ENCODE measurements at regions not wholly inside any gene's neighbourhood (a gene's known extent, or its start where the extent isn't known, plus 50 kb on each side); places are given as distances from the start of the nearest gene placed in this dataset.

DNA sequence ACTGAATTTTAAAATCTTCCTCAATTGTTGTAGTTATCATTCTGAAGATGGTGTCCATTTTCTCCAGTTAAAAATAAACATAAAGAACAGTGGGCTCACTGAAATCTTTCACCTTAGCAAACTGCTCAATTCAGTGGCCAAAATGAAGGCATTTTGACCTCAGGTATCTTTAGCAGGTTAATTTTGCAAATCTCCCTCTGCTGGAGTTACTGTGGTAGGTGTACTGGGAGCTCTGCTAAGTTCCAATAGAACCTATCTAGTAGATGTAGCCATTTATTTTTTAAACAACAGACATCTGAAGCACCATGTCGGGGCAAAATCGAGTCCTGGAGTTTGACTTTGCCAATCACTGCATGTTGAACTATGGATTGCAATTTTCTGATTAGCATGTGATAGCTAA is 177.1 kb downstream of the IRS1 start:
- in situ Hi-C loops (cut with HindIII; ENCODE audit: extremely low pct_ligation_motif_present, low pct_unique_long_range_greater_than_20kb) = loop anchor here (10.0 to 25.0 kb wide), 2 partner anchors 172 to 735 kb away; partner anchors contain the start of gene IRS1
- H3K79me2 ChIP-seq (ENCODE audit: insufficient read depth, low read length) = no peaks in the 10 kb centered on the region
- H3K4me3 ChIP-seq (replicated peaks in 1 of 3; ENCODE audit: insufficient read depth in 1 of 3, low read depth in 2 of 3, low read length in 3 of 3) = no peak overlapping the region
- intact Hi-C loops (cut with micrococcal nuclease; ENCODE audit: unreplicated experiment) = loop anchor here (1.0 to 5.0 kb wide), 2 partner anchors 590 to 733 kb away; no protein-coding TSS in a partner anchor
- no peak overlapping the region for H2AFZ ChIP-seq (ENCODE audit: low read length)
- DNase-seq (ENCODE audit: low spot score) (peak; percentile 55), ATAC-seq (peak; percentile 61), FAIRE-seq (no peak)
- no TSS peak for BruUV-seq (replicated peaks)
- no peaks in the 10 kb centered on the region for H3K27me3 ChIP-seq (ENCODE audit: control insufficient read depth in 1 of 2, insufficient read depth in 2 of 2, low read length in 2 of 2)
- no peaks in the 10 kb centered on the region for H3K36me3 ChIP-seq (replicated peaks in 1 of 2; ENCODE audit: control insufficient read depth in 1 of 2, insufficient read depth in 2 of 2, low read length in 2 of 2)
- no peak overlapping the region for H3K27ac ChIP-seq (ENCODE audit: extremely low read length, insufficient read depth, low read length)
- H3K9ac ChIP-seq (ENCODE audit: insufficient read depth, low read depth, low read length) = no peak overlapping the region
- no peak overlapping the region for H3K4me2 ChIP-seq (ENCODE audit: low read depth, low read length)
- ChIA-PET CTCF (ENCODE audit: low intra/inter-chr PET ratio, low total read pairs) (no interaction called here), POLR2A (interaction anchor here (0.6 to 3.2 kb wide), 2 partner anchors 111 to 178 kb away, joined by 3 to 11 read pairs; partner anchors contain the start of gene IRS1)
- H3K4me1 ChIP-seq (ENCODE audit: insufficient read depth, low read length) = peaks cover 54% of the 10 kb centered on the region
- H3K9me3 ChIP-seq (ENCODE audit: low read length) = peaks cover 9% of the 10 kb centered on the region
- 77% methylated on average over 2 of the region's 2 CpGs for WGBS (ENCODE audit: low lambda C conversion rate)
- no peaks in the 10 kb centered on the region for H4K20me1 ChIP-seq (ENCODE audit: insufficient read depth, low read length)
- TF ChIP-seq SP4 (CRISPR knock-in tag; IDR thresholded peaks at IDR 0.05) (no peak), PBX2 (CRISPR knock-in tag; IDR thresholded peaks at IDR 0.05) (no peak), PLRG1 (conservative IDR thresholded peaks at IDR 0.05) (no peak), RARG (CRISPR knock-in tag; IDR thresholded peaks at IDR 0.05; ENCODE audit: low read depth) (no peak), ZBTB2 (CRISPR knock-in tag; IDR thresholded peaks at IDR 0.05; ENCODE audit: low read depth) (no peak), HMG20A (CRISPR knock-in tag; IDR thresholded peaks at IDR 0.05; ENCODE audit: borderline replicate concordance) (0 out of 2 replicates have a peak, but pooled peaks have one; percentile 12), RAD21 (CRISPR knock-in tag; IDR thresholded peaks at IDR 0.05) (peak; percentile 71), ZSCAN31 (CRISPR knock-in tag; IDR thresholded peaks at IDR 0.05; ENCODE audit: low read depth) (no peak), ZNF552 (CRISPR knock-in tag; IDR thresholded peaks at IDR 0.05; ENCODE audit: borderline replicate concordance) (no peak), ZNF709 (CRISPR knock-in tag; IDR thresholded peaks at IDR 0.05) (no peak), SRSF4 (IDR thresholded peaks at IDR 0.05; ENCODE audit: low read depth, low read length, poor library complexity, severe bottlenecking) (no peak), CTCF (CRISPR knock-in tag; IDR thresholded peaks at IDR 0.05) (peak; percentile 38), DRAP1 (CRISPR knock-in tag; IDR thresholded peaks at IDR 0.05) (peak; percentile 42; the same call in 1 of the 2 replicates), STAG1 (CRISPR knock-in tag; IDR thresholded peaks at IDR 0.05) (peak; percentile 55), HIVEP1 (CRISPR knock-in tag; IDR thresholded peaks at IDR 0.05) (no peak), NBN (conservative IDR thresholded peaks at IDR 0.05) (no peak), ZNF263 (CRISPR knock-in tag; IDR thresholded peaks at IDR 0.05) (no peak), SMC3 (IDR thresholded peaks at IDR 0.05; ENCODE audit: low read length) (peak; percentile 86), ZNF580 (CRISPR knock-in tag; IDR thresholded peaks at IDR 0.05; ENCODE audit: borderline replicate concordance, low read depth) (no peak), RFX1 (IDR thresholded peaks at IDR 0.05) (no peak), RFX5 (IDR thresholded peaks at IDR 0.05; ENCODE audit: low read depth, low read length) (no peak)
- TF ChIP-seq, protein P1, sequence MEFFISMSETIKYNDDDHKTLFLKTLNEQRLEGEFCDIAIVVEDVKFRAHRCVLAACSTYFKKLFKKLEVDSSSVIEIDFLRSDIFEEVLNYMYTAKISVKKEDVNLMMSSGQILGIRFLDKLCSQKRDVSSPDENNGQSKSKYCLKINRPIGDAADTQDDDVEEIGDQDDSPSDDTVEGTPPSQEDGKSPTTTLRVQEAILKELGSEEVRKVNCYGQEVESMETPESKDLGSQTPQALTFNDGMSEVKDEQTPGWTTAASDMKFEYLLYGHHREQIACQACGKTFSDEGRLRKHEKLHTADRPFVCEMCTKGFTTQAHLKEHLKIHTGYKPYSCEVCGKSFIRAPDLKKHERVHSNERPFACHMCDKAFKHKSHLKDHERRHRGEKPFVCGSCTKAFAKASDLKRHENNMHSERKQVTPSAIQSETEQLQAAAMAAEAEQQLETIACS (CRISPR knock-in tag; IDR thresholded peaks at IDR 0.05) = no peak
